IMR-90 (cell line): ENCODE measurements at regions not wholly inside any gene's neighbourhood (a gene's known extent, or its start where the extent isn't known, plus 50 kb on each side); places are given as distances from the start of the nearest gene placed in this dataset.

ENCODE experiments used
- CTCF ChIP-seq: conservative IDR thresholded peaks from 2 replicates; pipeline ENCODE4 v1.5.1; 2012; ENCODE audit warnings: mild to moderate bottlenecking, low read depth, low read length, improper control_type of control experiment
- FOS ChIP-seq: fragments of 150-350 bp; IDR thresholded peaks from 2 replicates; pipeline ENCODE4 v1.6.1; 2016; ENCODE audit warnings: low read depth, low read length
- MXI1 ChIP-seq: IDR thresholded peaks from 2 replicates; pipeline ENCODE4 v1.6.1; 2012; ENCODE audit warnings: low read depth, mild to moderate bottlenecking, low read length, moderate library complexity, borderline replicate concordance
- SMC3 ChIP-seq: fragments of 150-350 bp; IDR thresholded peaks from 2 replicates; pipeline ENCODE4 v1.6.1; 2016; ENCODE audit warnings: low read depth, mild to moderate bottlenecking, antibody characterized with exemption, low read length, moderate library complexity

DNA sequence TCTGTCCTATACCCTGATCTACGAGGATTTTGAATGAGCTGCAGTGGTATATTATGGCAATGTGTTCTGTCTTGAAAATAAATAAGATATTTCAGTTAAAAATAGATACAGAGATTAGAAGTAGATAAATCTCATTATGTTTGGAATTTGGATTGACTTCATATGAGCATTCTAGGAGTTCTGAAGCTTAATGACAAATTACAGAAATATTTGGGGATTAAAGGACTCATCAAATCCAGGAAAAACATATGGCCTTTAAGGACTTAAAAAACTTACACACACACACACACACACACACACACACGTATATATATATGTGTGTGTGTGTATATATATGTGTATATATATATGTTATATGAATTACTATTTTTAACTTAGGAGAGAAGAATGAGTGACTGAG, 446.9 kb upstream of the CD180 start:
- TF ChIP-seq SMC3 (no peak), CTCF (no peak), MXI1 (no peak), FOS (no peak)
